ENCODE measurements at regions not wholly inside any gene's neighbourhood (a gene's known extent, or its start where the extent isn't known, plus 50 kb on each side); places are given as distances from the start of the nearest gene placed in this dataset.

- in situ Hi-C loops (cut with MboI; ENCODE audit: low sequenced_read_pairs), result no loop called here
Measured at GRCh38 chr9:129507805-129508204, 113.1 kb downstream of the C9orf50 start.

DNA sequence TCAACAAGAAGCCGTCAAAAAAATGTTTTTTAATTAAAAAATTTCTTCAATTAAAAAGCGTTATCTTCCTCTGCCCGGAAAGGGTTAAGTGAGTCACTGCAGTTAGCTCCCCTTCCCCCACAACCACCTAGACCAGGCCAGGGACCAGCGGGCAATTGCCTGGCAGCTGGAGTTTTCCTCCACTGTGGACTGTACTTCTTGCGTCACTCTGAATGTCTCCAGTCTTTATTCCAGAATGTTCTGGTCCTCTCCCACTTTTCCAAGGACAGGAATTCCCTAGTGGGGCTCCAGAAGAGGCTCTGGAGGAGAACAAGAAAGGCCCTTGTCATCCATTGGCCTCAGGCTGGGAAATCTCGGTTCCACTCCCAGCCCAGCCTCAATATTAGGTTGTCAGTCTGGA, 114.0 kb downstream of the C9orf50 start:
- in situ Hi-C loops (cut with MboI; ENCODE audit: low sequenced_read_pairs), result no loop called here

DNA sequence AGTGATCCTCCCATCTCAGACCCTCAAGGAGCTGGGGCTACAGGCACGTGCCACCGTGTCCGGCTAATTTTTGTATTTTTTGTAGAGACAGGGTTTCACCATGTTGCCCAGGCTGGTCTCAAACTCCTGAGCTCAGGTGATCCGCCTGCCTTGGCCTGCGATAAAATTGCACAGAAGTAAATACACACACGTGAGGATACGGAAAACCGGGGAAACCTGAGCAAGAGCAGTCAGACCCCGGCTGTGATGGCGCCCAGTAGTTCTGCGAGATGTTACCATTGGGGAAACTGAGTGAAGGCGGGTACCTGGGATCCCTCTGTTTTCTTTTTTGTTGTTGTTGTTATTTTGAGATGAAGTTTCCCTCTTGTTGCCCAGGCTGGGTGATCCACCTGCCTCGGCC, 114.9 kb downstream of the C9orf50 start:
- in situ Hi-C loops (cut with MboI; ENCODE audit: low sequenced_read_pairs), result no loop called here

DNA sequence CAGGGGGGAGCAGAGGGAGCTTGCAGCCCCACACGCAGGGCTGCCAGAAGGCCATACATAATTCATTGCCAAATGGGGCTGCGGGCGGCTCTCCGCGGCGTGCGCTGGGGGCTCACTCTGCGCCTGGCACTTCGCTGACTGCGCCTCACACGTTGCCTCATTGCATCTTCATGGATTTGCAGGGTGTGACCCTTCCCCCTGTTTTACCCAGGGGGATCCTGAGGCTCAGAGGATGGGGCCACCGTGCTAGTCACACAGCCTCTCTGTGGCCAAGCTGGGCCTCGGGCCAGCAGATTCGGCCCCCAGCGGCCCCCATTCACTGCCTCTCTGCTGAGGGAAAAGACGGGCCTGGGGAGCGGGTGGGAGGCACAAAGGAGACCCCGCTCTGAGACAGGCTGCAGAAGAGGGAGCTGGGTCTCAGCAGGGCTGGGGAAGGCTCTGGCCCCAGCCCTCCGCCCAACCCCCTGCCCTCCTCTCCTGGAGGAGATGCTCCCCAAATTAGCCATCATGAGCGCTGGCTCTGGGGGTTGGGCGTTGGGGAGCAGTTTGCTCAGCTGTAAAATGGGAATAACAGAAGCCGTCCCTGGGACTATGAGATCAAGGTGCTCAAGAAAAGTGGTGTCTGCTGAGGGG, 115.5 kb downstream of the C9orf50 start:
- in situ Hi-C loops (cut with MboI; ENCODE audit: low sequenced_read_pairs), result no loop called here

DNA sequence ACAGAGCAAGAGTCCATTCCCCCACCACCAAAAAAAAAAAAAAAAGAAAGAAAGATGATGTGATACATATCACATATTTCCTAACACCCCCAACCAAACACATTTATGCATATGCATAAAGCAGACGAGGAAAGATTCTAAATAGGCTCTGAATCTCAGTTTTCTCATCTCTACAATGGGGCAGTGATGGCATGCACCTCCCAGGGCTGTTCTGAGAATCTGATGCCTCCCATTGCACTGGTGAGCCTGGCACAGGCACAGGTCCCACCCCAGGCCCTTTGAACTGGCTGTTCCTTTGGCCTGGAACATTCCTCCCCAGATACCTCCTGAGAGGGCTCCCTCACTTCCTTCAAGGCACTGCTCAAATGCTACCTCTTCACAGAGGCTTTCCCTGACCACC, 116.5 kb downstream of the C9orf50 start:
- in situ Hi-C loops (cut with MboI; ENCODE audit: low sequenced_read_pairs), result no loop called here

- in situ Hi-C loops (cut with MboI; ENCODE audit: low sequenced_read_pairs), result no loop called here
Measured at GRCh38 chr9:129501771-129502319, 119.1 kb downstream of the C9orf50 start.

DNA sequence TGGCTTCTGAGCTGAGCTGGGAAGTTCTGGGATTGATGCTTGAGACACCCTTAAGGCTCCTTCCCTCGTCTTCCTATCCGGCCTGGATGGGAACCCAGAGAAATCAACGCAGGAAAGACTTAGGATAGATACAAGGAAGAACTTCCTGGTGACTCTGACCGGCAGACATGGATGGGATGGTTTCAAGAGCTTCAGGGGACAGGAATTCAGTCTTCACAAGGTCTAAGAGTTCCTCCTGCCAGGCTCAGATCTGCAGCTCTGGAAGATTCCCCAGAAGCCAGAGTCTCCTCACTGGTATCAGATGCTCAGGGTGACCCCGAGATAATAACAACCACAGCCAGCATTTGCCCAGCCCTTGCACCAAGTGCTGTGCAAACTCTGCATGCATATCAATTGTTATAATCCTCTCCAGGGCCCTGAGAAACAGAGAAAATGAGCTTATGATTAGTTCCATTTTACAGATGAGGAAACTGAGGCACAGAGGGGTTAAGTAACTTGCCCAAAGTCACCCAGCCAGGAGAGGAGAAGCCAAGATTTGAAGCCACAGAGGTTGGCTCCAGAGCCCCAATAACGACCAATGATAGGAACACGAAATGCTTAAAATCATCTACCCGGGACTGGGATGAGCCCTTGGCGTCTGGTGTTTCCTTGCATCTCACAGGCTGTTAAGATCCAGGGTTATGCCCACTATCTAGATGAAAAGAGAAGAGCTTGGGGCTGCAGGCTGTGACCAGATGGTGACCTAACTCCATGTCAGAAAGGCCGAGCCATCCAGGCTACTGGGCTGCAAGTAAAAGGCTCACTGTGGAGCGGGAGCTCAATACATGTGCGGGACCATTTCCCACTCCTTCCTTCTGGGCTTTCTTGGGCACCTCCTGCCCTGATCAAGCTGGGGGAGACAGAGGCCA, 119.8 kb downstream of the C9orf50 start:
- in situ Hi-C loops (cut with MboI; ENCODE audit: low sequenced_read_pairs), result no loop called here

DNA sequence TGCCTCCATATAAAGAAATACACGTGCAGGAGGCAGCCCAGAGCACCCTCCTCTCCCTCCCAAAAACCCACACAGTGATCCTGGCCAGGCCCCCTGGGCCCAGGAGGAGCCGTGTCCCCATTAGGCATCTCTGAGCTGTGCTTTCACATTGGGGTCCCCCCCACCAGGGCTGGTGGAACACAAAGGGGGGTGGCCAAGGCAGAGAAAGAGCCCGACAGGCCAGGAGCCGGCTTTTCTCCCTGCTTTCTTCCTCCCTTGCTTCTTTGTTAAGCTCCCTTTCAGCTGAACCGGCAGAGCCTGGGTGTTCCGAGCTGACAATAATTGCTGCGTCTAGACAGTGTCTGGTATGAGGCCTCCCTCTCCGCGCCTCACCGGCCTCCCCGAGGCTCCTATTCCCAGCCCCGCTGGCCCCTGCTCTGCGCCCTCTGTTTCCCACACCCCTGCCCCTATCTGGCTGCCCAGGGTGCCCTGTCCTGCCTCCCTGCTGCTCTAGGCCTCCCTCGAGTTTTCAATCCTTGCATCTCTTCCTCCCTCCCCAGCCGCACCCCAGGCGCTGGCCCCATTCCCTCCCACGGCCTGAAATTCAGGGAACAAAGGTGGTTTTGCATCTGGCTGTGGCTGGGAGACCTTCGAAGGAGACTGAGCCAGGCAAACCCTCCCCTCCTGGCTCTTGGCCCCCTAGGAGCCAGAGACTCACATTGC, 120.6 kb downstream of the C9orf50 start:
- in situ Hi-C loops (cut with MboI; ENCODE audit: low sequenced_read_pairs), result no loop called here

DNA sequence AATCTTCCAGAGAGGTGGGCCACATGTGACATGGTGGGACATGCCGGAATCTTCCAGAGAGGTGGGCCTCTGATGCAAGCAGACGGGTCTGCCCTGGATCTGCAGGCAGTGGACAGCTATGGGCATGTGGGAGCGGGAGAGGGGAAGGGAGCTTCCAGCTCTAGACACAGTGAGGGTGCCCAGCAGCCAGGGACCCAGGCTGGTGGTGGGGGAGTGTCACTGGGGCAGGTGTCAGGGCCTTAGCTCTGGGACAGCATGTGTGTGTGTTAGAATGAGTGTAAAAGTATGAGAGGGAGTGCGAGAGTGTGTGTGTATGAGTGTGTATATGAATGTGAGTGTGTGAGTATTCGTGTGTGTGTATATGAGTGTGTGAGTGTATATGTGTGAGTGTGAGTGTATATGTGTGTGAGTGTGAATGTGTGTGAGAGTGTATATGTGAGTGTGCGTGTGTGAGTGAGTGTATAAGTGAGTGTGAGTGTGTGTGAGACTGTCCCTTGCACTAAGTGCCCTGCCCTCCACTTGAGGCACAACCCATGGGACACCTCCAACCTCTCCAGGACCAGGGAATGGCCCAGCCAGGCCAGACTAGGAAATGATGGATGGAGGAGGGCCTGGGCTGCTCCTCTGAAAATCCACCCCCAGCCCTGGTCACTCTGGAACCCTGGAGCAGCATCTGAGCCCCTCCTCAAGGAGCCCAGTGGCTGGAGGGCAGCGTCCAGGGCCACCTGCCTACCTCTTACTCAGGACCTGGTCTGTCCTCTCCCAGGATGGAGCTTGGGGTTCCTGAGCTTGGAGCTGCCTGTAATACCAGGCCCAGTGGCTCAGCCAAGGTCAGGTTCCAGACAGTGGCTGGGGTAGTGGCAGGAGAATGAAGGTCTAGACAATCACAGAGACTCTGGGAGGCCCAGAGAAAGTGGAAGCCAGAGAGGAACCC, 122.2 kb downstream of the C9orf50 start:
- in situ Hi-C loops (cut with MboI; ENCODE audit: low sequenced_read_pairs), result loop anchor here (25.0 kb wide), 1 partner anchor 161 kb away; no protein-coding TSS in a partner anchor

- in situ Hi-C loops (cut with MboI; ENCODE audit: low sequenced_read_pairs), result loop anchor here (25.0 kb wide), 1 partner anchor 161 kb away; no protein-coding TSS in a partner anchor
Measured at GRCh38 chr9:129497813-129498450, 123.0 kb downstream of the C9orf50 start.

DNA sequence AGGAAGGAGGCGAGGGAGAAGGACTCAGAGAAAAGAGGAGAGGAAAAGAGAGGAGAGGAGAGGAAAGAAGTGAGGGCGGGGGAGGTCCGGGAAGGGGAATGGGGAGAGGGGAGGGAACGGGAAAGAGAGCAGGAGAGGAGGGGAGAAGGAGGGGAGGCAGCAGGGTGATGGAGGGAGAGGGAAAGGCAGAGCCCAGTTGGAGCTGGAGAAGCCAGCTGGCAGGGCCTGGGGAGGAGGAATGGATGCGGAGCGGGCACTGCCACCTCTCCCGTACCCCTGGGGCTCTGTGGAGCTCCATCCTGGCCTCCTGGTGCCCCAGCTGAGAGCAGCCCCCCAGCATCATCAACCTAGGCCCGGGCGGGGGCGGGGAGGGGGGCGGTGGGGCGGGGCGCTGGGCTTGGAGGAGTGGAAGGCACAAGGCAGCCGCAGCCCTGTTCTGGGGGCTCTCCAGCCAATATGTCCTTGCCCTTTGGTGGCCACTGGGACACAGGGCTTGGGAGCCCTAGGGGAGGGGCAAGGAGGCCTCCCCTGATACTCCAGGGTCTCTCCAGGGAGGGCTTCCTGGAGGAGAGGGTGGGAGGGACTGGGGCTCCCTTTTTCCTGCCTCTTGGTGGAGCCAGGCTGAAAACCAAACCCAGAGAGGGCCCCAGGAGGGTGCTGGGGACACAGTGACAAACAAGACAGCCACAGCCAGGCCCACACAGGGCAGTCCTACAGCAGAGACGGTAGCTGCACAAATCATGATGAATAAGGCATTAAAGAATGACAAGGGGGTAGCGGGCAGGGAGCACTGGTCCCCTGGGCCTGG, 123.7 kb downstream of the C9orf50 start:
- in situ Hi-C loops (cut with MboI; ENCODE audit: low sequenced_read_pairs), result loop anchor here (25.0 kb wide), 1 partner anchor 160 kb away; no protein-coding TSS in a partner anchor

DNA sequence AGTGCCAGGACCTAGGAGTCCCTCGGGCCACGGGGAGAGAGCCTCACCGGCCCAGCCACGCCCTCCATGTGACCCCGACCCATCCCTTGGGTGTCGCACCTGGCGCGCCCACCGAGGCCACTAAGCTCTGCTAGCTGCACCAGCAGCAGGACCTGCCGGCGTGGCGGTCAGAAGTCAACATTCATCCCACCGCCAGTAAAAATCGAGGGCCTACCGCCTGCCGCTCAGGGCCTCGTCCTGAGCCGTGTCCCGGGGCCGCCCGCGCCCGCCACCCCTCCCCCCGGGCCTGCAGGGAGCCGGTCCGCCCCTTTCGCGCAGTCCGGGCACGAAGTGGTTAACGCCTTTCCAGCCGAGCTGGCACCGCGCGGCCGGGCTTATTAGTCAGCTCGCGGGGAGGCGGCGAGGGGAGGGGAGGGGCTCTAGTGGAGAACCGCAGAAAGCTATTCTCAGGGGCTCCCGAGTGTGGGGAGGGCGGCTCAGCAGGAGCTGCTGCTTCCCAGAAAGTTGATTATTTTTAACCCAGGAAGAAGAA, 124.4 kb downstream of the C9orf50 start:
- in situ Hi-C loops (cut with MboI; ENCODE audit: low sequenced_read_pairs), result loop anchor here (25.0 kb wide), 1 partner anchor 159 kb away; no protein-coding TSS in a partner anchor

DNA sequence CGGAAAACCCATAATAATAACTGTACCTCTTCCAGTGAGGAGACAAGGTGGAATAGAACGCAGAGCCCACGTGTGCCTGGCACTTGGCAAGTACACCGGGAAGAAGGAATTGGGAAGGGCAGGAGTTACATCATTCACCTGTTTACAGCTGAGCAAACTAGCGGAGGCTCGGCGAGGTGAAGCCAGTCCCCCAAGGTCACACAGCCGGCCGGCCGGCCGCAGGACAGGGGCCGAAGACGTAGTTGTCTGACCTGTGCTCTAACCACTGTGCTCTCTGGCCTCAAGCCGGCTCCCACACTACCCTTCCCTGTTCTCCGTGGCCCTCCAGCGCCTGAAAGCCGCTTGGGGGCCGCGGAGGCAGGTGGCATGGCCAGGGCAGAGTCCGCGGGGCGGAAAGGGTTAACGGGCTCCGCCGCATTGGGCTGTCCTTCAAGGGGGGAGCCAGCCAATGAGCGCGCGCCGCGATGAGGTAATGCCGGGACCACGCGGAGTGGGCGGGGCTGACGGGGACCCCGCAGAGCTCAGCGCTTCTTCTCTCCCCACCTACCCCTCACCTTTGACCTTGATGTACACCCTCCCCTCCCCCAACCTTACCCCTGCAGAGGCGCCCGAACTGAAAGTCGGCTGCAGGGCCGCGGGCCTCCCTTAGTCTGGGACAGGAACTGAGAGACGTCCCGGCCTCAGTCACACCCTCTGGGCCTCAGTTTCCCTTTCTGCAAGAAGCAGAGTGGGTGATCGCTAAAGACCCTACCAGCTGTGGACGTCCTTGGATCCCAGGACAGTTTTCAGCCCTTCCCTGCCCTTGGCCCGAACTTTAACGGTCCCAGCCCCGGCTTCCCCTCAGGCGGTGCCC, 125.1 kb downstream of the C9orf50 start:
- in situ Hi-C loops (cut with MboI; ENCODE audit: low sequenced_read_pairs), result loop anchor here (25.0 kb wide), 1 partner anchor 159 kb away; no protein-coding TSS in a partner anchor

- in situ Hi-C loops (cut with MboI; ENCODE audit: low sequenced_read_pairs), result loop anchor here (25.0 kb wide), 1 partner anchor 157 kb away; no protein-coding TSS in a partner anchor
Measured at GRCh38 chr9:129494113-129494789, 126.7 kb downstream of the C9orf50 start.

GRCh38 chr9:129493706-129494047, 127.2 kb downstream of the C9orf50 start:
- in situ Hi-C loops (cut with MboI; ENCODE audit: low sequenced_read_pairs), result loop anchor here (25.0 kb wide), 1 partner anchor 156 kb away; no protein-coding TSS in a partner anchor

- in situ Hi-C loops (cut with MboI; ENCODE audit: low sequenced_read_pairs), result loop anchor here (25.0 kb wide), 1 partner anchor 156 kb away; no protein-coding TSS in a partner anchor
Measured at GRCh38 chr9:129493002-129493705, 127.7 kb downstream of the C9orf50 start.
